Liver (tissue), 8 donors: ENCODE measurements at regions not wholly inside any gene's neighbourhood (a gene's known extent, or its start where the extent isn't known, plus 50 kb on each side); places are given as distances from the start of the nearest gene placed in this dataset.

Experiments used
- DNase-seq: peaks from one replicate; pipeline ENCODE4 v3.0.0-alpha.2; 2017; ENCODE audit warnings: low spot score
- H3K27ac ChIP-seq, 2 donors: one replicate each; pipeline ENCODE4 v1.7.0; 2013; ENCODE audit warnings: inconsistent platforms in 2 of 2, low read length in 2 of 2, control low read depth in 1 of 2, low read depth in 1 of 2, mild to moderate bottlenecking in 1 of 2
- H3K27me3 ChIP-seq, 4 donors: one replicate each; pipeline versions ENCODE4 v1.6.1 to v1.7.0; 2013; ENCODE audit warnings: low read length in 3 of 4, inconsistent platforms in 1 of 4, mild to moderate bottlenecking in 1 of 4, moderate library complexity in 1 of 4; ENCODE audit not compliant: control insufficient read depth in 4 of 4, insufficient read depth in 4 of 4
- H3K36me3 ChIP-seq, 4 donors: one replicate each; pipeline versions ENCODE4 v1.6.1 to v1.7.0; 2013; ENCODE audit warnings: low read length in 3 of 4, mild to moderate bottlenecking in 3 of 4, low read depth in 1 of 4, moderate library complexity in 1 of 4; ENCODE audit not compliant: control insufficient read depth in 4 of 4, insufficient read depth in 3 of 4
- H3K4me1 ChIP-seq, 4 donors: one replicate each; pipeline versions ENCODE4 v1.6.1 to v1.7.0; 2013; ENCODE audit warnings: low read length in 3 of 4, mild to moderate bottlenecking in 3 of 4, moderate library complexity in 1 of 4; ENCODE audit not compliant: control insufficient read depth in 4 of 4, insufficient read depth in 4 of 4
- H3K4me3 ChIP-seq, 3 donors: one replicate each; pipeline versions ENCODE4 v1.6.1 to v1.7.0; 2013; ENCODE audit warnings: low read length in 3 of 3, control low read depth in 1 of 3, low read depth in 1 of 3, mild to moderate bottlenecking in 1 of 3
- H3K9ac ChIP-seq, 2 donors: one replicate each; pipeline ENCODE4 v1.7.0; 2013; ENCODE audit warnings: low read length in 2 of 2, mild to moderate bottlenecking in 2 of 2, moderate library complexity in 2 of 2, control low read depth in 1 of 2, low read depth in 1 of 2
- H3K9me3 ChIP-seq, 4 donors: one replicate each; pipeline versions ENCODE4 v1.6.1 to v1.7.0; 2013; ENCODE audit warnings: low read length in 3 of 4; ENCODE audit not compliant: control insufficient read depth in 4 of 4
- EGR1 ChIP-seq, 2 donors: IDR thresholded peaks; 2 replicates each; pipeline ENCODE4 v1.6.1; 2016 to 2018; ENCODE audit warnings: antibody characterized with exemption in 2 of 2, low read depth in 2 of 2
- FOXA1 ChIP-seq: IDR thresholded peaks from 2 replicates; pipeline ENCODE4 v1.6.1; 2016; ENCODE audit warnings: antibody characterized with exemption
- FOXA2 ChIP-seq: IDR thresholded peaks from 2 replicates; pipeline ENCODE4 v1.6.1; 2016; ENCODE audit warnings: antibody characterized with exemption
- GABPA ChIP-seq, 2 donors: IDR thresholded peaks in 1 of 2; conservative IDR thresholded peaks in 1 of 2; 2 replicates each; pipeline ENCODE4 v1.6.1; 2016; ENCODE audit warnings: antibody characterized with exemption in 2 of 2, mild to moderate bottlenecking in 1 of 2, moderate library complexity in 1 of 2
- HNF4A ChIP-seq, 2 donors: conservative IDR thresholded peaks; 2 replicates each; pipeline ENCODE4 v1.6.1; 2016; ENCODE audit warnings: antibody characterized with exemption in 2 of 2, mild to moderate bottlenecking in 2 of 2
- HNF4G ChIP-seq: IDR thresholded peaks from 2 replicates; pipeline ENCODE4 v1.6.1; 2016; ENCODE audit warnings: antibody characterized with exemption
- JUND ChIP-seq, 2 donors: IDR thresholded peaks; 2 replicates each; pipeline ENCODE4 v1.6.1; 2016; ENCODE audit warnings: antibody characterized with exemption in 2 of 2
- NR2F2 ChIP-seq: IDR thresholded peaks from 2 replicates; pipeline ENCODE4 v1.6.1; 2016; ENCODE audit warnings: antibody characterized with exemption
- RAD21 ChIP-seq, 2 donors: IDR thresholded peaks; 2 replicates each; pipeline ENCODE4 v1.6.1; 2016; ENCODE audit warnings: antibody characterized with exemption in 2 of 2, mild to moderate bottlenecking in 2 of 2
- RXRA ChIP-seq, 2 donors: IDR thresholded peaks; 2 replicates each; pipeline ENCODE4 v1.6.1; 2017 to 2018; ENCODE audit warnings: antibody characterized with exemption in 2 of 2, mild to moderate bottlenecking in 1 of 2
- SP1 ChIP-seq: IDR thresholded peaks from 2 replicates; pipeline ENCODE4 v1.6.1; 2018; ENCODE audit warnings: antibody characterized with exemption, mild to moderate bottlenecking
- TAF1 ChIP-seq: conservative IDR thresholded peaks from 2 replicates; pipeline ENCODE4 v1.6.1; 2016; ENCODE audit warnings: antibody characterized with exemption, mild to moderate bottlenecking
- YY1 ChIP-seq: IDR thresholded peaks from 2 replicates; pipeline ENCODE4 v1.6.1; 2016; ENCODE audit warnings: antibody characterized with exemption, mild to moderate bottlenecking
- WGBS: extraction: QIAGEN DNeasy Blood & Tissue Kit; methylation state at CpG from one replicate; pipeline ENCODE4 v1.1.7; 2013; 5-methylcytosine and 5-hydroxymethylcytosine counted together
- TF ChIP-seq, protein P1 (sequence below): IDR thresholded peaks from 2 replicates; pipeline ENCODE4 v1.6.1; 2016; ENCODE audit warnings: antibody characterized with exemption
- TF ChIP-seq, protein P2 (sequence below): IDR thresholded peaks from 2 replicates; pipeline ENCODE4 v1.6.1; 2016; ENCODE audit warnings: antibody characterized with exemption
- TF ChIP-seq, protein P3 (sequence below): IDR thresholded peaks from 2 replicates; pipeline ENCODE4 v1.6.1; 2016; ENCODE audit warnings: antibody characterized with exemption, mild to moderate bottlenecking
- TF ChIP-seq, protein P4 (sequence below): fragments of 150-350 bp; IDR thresholded peaks from 2 replicates; pipeline ENCODE4 v1.5.1; 2017; ENCODE audit warnings: improper control_type of control experiment, low read depth, low read length; ENCODE audit not compliant: missing input control
- TF ChIP-seq, protein P5 (sequence below): IDR thresholded peaks from 2 replicates; pipeline ENCODE4 v1.6.1; 2016; ENCODE audit warnings: antibody characterized with exemption
- donor health status: healthy.
- donor health status: healthy.
- donor health status: healthy.
- donor health status: healthy.
- donor health status: healthy.

- Histone ChIP-seq H3K9ac (no peak overlapping the region), H3K9me3 (peaks cover 0 to 2% (median under 1%) of the 10 kb centered on the region in 4 donors), H3K4me1 (no peaks in the 10 kb centered on the region), H3K27ac (no peak overlapping the region), H3K27me3 (no peaks in the 10 kb centered on the region), H3K36me3 (no peaks in the 10 kb centered on the region), H3K4me3 (no peak overlapping the region)
- TF ChIP-seq TAF1, result no peak
- TF ChIP-seq FOXA2, result no peak
- TF ChIP-seq RAD21 (IDR thresholded peaks at IDR 0.05), result no peak
- TF ChIP-seq SP1, result no peak
- TF ChIP-seq YY1, result no peak
- TF ChIP-seq, protein P1, sequence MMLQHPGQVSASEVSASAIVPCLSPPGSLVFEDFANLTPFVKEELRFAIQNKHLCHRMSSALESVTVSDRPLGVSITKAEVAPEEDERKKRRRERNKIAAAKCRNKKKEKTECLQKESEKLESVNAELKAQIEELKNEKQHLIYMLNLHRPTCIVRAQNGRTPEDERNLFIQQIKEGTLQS, result no peak
- TF ChIP-seq GABPA (IDR thresholded peaks at IDR 0.05 in 1 of 2, conservative IDR thresholded peaks at IDR 0.05 in 1 of 2), result no peak
- TF ChIP-seq RXRA (IDR thresholded peaks at IDR 0.05), result no peak
- no peak for TF ChIP-seq EGR1 (IDR thresholded peaks at IDR 0.05; ENCODE audit: low read depth in 2 of 2)
- TF ChIP-seq, protein P2, sequence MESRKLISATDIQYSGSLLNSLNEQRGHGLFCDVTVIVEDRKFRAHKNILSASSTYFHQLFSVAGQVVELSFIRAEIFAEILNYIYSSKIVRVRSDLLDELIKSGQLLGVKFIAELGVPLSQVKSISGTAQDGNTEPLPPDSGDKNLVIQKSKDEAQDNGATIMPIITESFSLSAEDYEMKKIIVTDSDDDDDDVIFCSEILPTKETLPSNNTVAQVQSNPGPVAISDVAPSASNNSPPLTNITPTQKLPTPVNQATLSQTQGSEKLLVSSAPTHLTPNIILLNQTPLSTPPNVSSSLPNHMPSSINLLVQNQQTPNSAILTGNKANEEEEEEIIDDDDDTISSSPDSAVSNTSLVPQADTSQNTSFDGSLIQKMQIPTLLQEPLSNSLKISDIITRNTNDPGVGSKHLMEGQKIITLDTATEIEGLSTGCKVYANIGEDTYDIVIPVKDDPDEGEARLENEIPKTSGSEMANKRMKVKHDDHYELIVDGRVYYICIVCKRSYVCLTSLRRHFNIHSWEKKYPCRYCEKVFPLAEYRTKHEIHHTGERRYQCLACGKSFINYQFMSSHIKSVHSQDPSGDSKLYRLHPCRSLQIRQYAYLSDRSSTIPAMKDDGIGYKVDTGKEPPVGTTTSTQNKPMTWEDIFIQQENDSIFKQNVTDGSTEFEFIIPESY, result no peak
- TF ChIP-seq FOXA1, result no peak
- TF ChIP-seq, protein P3, sequence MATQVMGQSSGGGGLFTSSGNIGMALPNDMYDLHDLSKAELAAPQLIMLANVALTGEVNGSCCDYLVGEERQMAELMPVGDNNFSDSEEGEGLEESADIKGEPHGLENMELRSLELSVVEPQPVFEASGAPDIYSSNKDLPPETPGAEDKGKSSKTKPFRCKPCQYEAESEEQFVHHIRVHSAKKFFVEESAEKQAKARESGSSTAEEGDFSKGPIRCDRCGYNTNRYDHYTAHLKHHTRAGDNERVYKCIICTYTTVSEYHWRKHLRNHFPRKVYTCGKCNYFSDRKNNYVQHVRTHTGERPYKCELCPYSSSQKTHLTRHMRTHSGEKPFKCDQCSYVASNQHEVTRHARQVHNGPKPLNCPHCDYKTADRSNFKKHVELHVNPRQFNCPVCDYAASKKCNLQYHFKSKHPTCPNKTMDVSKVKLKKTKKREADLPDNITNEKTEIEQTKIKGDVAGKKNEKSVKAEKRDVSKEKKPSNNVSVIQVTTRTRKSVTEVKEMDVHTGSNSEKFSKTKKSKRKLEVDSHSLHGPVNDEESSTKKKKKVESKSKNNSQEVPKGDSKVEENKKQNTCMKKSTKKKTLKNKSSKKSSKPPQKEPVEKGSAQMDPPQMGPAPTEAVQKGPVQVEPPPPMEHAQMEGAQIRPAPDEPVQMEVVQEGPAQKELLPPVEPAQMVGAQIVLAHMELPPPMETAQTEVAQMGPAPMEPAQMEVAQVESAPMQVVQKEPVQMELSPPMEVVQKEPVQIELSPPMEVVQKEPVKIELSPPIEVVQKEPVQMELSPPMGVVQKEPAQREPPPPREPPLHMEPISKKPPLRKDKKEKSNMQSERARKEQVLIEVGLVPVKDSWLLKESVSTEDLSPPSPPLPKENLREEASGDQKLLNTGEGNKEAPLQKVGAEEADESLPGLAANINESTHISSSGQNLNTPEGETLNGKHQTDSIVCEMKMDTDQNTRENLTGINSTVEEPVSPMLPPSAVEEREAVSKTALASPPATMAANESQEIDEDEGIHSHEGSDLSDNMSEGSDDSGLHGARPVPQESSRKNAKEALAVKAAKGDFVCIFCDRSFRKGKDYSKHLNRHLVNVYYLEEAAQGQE, result no peak
- no peak for TF ChIP-seq JUND (IDR thresholded peaks at IDR 0.05)
- TF ChIP-seq, protein P4, sequence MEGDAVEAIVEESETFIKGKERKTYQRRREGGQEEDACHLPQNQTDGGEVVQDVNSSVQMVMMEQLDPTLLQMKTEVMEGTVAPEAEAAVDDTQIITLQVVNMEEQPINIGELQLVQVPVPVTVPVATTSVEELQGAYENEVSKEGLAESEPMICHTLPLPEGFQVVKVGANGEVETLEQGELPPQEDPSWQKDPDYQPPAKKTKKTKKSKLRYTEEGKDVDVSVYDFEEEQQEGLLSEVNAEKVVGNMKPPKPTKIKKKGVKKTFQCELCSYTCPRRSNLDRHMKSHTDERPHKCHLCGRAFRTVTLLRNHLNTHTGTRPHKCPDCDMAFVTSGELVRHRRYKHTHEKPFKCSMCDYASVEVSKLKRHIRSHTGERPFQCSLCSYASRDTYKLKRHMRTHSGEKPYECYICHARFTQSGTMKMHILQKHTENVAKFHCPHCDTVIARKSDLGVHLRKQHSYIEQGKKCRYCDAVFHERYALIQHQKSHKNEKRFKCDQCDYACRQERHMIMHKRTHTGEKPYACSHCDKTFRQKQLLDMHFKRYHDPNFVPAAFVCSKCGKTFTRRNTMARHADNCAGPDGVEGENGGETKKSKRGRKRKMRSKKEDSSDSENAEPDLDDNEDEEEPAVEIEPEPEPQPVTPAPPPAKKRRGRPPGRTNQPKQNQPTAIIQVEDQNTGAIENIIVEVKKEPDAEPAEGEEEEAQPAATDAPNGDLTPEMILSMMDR, result no peak
- TF ChIP-seq, protein P5, sequence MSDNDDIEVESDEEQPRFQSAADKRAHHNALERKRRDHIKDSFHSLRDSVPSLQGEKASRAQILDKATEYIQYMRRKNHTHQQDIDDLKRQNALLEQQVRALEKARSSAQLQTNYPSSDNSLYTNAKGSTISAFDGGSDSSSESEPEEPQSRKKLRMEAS, result no peak
- TF ChIP-seq NR2F2, result no peak
- TF ChIP-seq HNF4G, result no peak
- TF ChIP-seq HNF4A (conservative IDR thresholded peaks at IDR 0.05), result no peak
- WGBS, result 53% methylated on average over 5 of the region's 5 CpGs
- no peak for DNase-seq
These were observed 1717.0 kb downstream of the TP53TG3F start for GRCh38 chr16:35176449-35176848.
